HG03097 (cell line): ENCODE measurements at regions not wholly inside any gene's neighbourhood (a gene's known extent, or its start where the extent isn't known, plus 50 kb on each side); places are given as distances from the start of the nearest gene placed in this dataset.

Source experiments
- ATAC-seq: cut with Tn5 transposase; IDR thresholded peaks from one replicate; pipeline ENCODE4 v1.9.1; 2021; ENCODE audit not compliant: unreplicated experiment, low FRiP score

DNA sequence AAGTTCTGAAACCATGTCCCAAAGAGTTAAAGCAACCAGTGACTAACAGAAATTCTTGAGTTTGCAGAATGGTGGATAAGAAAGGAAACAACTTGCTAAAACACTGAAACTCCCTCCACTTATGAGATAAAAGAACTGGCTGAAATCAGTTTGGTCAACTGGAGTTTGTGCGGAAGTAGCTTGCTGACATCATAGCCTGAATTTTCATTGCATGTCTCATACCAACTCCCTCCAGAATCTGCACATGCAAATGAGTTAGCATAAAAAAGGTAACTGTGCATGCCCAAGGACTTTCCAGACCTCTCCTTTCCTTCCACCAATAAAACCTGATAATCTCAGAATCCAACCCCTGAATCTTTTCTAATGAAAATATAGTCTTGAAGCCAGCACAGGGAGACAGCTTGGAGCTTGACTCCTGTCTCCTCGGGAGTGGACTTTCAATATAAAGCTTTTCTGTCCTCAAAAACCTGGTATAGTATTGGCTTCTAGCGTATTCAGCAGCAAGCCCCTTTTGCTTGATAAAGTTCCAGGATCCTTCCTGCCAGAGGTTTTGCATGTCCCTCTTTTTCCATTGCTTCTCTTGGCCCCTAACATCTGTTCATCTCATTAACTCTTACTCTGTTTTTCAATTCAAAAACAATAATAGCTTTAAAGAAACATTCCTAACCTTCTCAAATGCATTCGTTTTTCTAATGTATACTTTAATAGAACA lies 785.8 kb upstream of the ADGRL4 start:
- ATAC-seq, result no peak

DNA sequence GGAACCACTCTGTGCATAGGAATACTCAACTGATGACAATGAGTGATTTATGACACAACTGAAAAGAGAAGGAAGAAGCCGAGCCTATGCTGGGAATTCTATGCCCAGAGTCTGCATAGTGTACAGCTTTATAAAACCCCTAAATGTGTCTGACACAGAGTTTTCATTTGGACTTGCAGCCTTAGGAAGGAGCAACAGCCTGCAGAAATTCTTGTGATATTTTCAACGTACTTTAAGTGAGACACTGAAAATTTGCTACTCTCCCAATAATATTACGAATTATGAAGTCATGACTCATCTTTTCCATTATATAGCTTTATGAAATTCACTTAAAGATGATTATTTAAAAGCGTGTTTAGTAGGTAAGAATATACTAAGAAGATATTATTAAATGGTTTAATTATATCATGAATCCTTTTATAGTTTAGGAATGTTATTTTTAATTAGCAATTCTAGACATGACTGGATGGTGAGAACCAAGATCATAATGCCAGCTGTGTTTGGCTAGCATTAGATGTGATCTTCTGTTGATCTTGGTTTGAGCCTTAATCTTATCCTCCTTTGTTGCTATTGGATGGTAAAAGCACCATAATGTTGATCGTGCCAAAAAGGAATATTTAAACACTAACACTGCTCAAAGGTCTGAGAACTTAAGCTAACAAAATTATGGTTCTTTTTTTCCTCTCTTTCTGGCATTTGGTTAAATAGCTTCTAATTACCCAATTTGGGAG lies 785.1 kb upstream of the ADGRL4 start:
- ATAC-seq, result no peak

DNA sequence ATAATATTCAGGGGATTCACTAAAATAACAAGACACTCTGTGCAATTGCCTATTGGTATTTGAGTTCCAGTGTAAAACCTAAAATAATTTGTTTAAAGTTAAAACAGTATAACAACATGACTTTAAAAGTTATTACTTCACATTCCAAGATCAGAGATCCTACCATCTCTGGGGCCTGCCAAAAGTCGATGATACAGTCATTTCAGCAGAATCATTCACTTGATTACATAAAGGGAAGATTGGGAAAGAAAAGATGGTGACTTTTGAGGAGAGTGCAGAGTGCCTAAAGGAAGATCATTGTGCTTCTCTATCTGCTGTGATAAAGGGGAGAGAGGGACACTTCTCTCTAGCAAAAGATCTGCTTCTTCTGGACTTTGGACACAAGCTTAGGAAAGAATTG lies 784.4 kb upstream of the ADGRL4 start:
- no peak for ATAC-seq

DNA sequence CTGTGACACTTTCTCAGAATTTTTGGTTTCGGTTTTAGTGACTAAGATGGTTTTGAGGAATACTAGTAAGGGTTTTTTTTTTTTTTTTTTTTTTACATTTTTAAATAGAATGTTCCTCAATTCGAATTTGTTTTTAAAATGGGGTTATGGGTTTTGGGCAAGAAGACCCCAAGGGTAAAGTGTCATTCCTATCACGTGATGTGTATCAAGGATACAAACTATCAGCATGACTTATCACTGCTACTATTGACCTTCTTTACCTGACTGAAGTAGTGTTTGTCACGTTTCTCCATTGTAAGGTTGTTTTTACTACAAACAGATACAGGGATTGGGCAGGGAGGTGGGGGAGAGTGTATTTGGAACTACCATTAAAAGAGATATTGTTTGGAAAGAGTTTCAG lies 781.1 kb upstream of the ADGRL4 start:
- ATAC-seq, result no peak

DNA sequence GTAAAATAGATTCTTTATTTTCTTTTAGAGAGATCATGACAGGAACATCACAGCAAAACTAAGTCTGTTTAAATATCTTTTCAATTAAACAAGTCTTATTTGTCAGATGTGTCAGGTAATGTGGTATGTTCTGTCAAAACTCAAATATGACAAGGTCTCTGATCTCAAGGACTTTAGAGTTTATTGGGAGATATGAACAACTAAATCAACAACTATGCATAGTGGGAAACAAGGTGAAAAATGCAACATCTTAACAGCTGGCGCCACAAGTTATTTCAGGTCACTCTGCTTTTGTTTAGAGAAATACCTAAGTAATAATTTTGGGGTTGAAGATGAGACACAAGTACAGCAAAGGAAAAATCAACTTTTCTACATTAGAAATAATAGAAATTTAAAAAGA lies 779.4 kb upstream of the ADGRL4 start:
- ATAC-seq, result no peak

DNA sequence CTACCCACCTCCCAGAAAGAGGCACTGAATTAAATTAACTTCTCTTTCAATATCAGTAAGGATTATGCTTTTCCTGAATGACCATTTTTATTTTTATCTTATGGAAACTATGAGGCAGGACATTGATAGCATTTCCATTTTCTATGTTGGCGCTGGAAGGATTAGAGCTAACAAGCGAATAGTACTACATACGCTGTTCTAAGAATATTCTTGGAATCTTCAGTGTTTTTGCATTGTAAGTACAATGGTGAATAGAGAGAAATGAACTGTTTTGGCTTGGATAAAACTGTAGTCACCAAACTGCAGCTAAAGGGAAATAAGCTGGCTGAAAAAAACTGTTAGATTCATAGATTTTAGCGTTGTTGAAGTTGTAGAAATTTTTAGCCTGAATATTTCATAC lies 779.0 kb upstream of the ADGRL4 start:
- ATAC-seq, result no peak

DNA sequence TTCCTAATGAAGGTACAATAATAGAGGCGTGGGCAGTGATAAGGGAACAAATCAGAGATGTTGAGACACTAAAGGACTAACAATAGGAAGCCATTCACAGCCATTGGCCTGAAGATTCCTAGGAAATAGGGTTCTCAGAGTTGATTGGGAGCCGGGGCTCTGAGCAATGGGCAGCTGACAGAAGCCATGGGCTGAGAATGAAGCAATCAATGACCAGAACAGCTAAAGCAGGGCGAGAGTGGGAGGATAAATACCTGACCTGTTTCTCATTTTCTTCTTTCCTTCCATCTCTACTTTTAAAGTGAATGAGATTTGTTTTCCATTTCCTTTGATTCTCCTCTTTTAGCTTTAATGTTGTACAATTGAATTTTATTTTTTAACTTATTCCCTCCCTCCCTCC lies 774.7 kb upstream of the ADGRL4 start:
- ATAC-seq, result no peak

DNA sequence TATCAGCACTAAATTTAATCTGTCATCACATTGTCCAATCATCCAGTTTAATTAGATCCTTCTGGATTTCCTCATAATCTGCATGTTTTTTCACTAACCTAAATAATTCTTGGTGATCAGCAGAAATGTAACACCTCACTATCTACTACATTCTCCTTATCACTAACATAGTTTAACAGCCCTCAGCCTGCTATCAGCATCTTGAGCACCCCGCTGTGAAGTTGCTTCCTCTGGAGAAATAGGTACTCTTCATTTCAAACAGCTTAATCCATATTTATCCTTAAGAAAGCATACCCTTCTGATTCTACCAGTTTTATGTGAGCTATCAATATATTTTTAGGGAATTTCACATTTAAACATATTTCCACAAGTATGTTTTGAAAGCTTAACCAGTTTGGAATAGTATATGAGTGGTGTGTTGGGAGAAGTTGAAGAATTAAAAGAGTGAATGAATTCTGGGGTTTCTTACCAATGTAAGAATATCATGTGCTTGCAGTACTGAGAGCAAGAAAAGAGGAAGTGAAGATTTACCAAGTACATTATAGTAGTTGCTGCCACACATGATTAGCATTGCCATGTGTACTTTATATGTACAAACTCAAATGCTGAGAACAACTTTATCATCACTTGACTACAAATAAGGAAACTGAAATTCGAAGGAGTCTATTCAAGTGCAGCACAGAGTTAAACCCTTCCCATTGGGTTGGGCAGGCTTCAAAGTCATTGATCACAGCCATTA lies 771.1 kb upstream of the ADGRL4 start:
- peak; percentile 100 for ATAC-seq

DNA sequence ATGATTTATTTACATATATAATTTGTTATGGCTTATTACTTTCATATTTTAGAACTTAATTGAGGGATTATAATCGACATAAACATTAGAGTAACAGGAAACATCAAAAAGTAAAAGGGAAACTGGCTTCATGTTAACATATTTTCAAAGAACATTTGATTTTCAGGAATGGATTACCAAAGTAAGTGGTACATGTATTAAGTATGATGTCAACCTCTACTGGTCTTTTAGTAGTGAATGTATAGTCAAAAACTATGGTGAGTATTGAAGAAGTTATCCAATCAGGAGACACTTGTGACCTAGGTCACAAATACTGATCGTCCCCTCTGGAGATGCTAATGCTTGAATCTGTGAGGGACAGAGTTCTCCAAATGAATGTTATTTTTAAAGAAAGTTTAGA lies 768.9 kb upstream of the ADGRL4 start:
- no peak for ATAC-seq

DNA sequence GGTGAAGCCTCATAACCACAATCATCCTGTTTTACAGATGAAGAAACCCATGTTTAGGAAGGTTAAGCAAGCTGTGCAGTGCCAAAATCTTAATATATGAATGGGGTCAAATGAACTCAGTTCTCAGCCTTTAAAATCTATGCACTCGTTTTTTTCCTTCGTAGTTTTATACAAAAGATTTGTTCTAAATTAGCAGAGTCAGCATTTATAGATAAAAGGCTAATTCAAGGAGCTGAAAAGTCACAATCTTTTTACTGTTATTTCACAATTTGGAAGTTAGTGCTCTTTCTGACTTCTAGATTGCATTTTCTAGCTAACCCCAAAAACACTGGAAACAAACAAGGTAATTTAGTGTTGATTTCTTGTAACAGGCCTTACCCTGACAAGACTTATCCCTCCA lies 766.9 kb upstream of the ADGRL4 start:
- ATAC-seq, result no peak

DNA sequence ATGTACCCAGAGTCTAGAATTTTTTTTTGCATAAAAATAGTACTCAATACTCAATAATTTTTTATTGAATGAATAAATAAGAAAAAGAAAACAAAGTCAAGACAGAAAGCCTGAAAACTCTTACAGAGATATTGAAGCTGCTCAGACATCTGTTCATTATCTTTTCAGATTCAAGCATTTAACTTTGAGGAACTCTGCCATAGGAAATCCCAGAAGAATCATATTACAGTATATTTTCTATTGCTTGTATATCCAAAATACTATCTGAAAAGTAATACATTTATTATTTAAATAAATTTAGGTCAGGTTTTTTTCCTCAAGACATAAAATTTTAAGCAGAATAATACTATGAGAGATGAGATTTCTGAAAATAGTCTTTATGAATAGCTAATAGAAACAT lies 755.9 kb upstream of the ADGRL4 start:
- ATAC-seq, result no peak

DNA sequence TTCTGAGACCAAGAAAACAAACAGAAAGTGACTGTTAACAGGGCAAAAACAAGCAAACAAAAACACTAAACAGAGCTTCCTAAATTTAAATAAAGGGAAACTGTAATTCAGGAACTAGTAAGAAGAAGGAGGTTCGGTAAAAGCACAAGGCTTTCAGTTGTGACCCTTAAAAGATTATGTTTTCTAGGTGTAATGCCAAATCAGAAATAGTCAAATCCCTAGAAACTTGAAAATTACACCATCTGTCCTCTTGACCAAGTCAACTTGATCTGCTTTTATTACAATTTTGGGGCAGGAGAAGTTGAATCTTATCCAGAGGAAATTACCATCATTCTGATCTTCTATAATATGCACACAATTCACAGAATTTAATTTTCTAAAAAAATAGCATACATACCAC lies 754.0 kb upstream of the ADGRL4 start:
- ATAC-seq, result no peak

DNA sequence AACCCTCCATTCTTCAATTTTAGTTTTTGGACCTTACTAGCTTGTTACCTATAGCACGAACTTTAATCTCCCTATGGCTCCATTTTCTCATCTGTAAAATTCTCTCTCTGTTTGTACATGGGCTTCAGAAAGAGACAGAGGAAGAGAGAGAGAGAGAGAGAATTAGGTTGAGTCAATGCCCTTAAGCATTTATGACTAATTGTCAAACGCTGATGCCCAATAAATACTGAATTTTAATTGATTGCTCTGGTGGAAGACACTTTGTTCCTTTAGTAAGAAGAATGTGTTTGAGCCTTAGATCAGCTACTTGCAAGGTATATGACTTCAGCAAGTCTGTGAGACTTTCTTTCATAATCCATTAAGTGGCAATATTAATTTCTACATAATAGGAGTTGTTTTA lies 743.1 kb upstream of the ADGRL4 start:
- no peak for ATAC-seq

DNA sequence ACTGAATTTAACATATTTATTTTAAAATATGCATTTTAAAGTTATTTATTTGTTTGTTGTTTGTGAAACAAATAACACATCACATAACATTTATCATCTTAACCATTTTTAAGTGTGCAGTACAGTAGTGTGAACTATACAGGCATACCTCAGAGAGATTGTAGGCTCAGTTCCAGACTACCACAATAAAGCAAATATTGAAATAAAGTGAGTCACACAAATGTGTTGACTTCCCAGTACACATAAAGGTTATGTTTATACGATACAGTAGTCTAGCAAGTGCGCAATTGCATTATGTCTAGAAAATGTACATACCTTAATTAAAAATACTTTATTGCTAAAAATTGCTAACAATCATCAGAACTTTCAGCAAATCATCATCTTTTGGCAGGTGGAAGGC lies 739.4 kb upstream of the ADGRL4 start:
- ATAC-seq, result no peak

DNA sequence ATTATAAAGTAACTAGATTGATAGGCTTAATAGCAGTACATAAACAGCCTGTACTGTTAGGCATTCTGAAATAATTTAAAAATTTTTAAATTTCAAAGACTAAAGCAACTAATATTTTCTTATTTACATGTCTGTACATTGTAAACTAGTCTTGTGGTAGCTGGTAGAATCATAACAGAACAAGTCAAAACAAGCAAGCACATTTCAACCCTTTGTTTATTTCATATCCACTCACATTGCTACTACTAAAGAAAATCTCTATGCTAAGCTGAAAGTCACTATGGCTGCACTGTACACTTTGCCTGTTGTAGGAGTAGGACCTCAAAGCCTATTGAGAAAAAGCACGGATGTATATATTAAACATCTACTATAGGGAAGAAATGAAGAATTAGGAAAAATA lies 738.2 kb upstream of the ADGRL4 start:
- ATAC-seq, result no peak

DNA sequence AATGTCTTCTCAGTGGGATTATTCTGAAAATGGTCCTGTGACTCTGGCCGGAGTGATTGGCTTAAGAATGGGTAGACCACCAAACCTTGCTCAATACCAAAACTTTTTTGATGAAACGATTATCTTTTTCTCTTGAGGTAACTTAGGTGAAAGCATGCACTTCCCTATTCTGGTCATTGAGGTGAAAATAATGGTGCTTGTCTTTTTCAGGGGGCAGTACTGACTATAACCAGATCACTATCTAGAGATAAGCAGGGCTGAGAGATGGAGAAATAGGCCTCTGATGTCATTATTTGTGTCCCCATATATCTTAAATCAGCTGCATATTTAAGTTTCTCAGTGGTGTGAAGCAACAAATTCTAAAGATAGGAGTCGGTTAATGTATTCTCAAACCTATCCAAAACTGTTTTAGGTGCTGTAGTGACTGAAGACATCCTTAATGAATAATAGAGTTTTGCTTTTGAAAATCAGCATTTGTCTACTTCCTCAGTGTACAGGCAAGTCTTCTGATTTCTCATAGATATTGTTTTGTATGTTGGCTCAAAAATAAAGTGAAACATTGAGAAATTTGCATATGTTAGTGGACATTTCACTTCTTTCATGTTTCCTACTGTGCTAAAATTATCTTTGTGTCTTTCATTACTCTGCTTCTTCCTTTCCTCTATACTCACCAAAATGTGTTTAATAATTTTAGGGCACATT lies 735.3 kb upstream of the ADGRL4 start:
- ATAC-seq, result peak; percentile 90

DNA sequence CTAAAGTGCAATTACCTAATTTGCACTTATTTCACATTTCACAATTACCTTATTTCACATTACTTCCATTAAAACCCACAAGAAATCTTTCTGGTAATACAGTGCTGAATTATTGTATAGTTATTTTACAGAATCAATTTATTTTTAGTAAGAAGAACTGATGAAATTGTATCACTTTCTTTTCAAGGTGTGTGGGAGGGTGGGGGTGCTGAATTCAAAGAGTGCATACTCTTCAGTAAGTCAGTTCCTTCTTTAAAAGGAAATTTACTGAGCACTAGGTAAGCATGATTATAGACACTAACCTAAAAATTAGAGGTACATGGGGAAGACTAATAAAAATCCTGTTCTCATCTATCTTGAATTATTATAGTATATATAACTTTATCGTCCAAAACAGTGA lies 731.6 kb upstream of the ADGRL4 start:
- no peak for ATAC-seq

DNA sequence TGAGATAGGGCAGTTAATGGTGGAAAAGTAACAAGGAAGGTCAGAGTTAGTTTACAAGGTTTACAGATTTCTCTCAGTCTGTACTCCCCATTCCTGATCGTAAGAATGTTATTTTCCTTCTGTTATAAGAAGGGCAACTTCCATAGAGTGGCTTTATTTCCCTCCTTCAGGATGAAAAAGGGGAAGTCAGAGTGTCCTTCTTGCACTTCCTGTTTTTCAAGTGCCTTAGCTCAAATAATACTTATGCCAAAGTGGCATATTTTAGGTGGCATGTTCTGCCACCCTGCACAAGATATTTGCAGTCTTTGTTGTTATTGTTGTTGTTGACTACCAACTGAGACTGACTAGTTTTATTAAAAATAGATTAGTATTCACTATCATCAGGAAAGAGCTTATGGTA lies 730.7 kb upstream of the ADGRL4 start:
- ATAC-seq, result no peak

DNA sequence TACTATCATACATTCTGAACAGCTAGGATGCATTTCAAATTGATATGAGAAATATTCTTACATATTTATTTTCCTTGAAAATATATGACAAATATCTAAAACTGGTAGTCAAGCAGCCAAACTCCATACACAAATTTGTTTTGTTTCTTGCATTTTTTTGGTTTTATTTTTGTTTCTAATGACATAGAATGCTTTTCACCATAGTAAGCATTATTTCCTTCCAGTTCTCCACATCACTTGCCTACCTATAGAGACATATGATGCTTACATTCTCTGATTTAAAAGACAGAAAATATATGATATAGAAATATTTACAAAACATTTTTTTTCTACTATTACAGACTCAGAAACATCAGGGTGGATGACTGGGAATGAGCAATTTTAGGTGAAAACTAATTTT lies 726.4 kb upstream of the ADGRL4 start:
- ATAC-seq, result no peak

DNA sequence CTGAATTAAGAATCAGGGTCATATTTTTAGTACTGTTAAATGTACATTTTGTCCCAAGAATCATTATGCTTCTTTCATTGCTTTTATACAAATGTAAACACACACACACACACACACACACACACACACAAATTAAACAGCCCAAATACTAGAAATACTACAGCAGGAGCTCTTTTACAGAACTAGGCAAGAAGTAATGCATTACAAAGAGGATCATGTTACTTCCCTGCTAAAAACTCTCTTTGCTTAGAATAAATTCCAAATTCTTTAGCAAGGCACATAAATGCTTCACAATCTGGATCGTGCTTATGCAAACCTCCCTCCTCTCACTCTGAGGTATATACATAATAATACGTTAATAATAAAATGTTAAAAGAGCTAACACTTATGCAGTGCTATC lies 720.4 kb upstream of the ADGRL4 start:
- no peak for ATAC-seq

DNA sequence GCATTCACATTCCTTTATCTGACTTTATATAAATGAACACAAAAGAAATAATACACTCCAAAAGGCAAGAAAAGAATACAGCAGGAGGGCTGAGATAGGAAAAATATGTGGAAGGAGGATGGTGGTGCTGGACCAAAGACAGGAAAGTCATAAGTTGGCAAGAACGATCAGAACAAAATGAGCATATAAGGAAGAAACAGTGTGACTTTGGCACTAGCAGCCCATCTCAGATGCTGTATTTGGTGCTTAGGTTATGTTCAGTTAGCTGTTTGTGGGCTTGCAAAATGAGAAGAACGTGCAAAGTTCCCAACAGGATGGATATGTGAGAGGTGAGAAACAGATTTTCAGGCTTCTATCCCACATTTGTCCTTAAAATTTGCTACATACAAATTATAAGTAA lies 719.8 kb upstream of the ADGRL4 start:
- no peak for ATAC-seq
